ENCODE measurements at regions not wholly inside any gene's neighbourhood (a gene's known extent, or its start where the extent isn't known, plus 50 kb on each side); places are given as distances from the start of the nearest gene placed in this dataset.
"Not testable (repeated sequence)": the region's sequence is repeated elsewhere in the genome, so short reads cannot be mapped to it uniquely, and the experiment has no call there.

- DNase-seq = no peak
Observed at GRCh38 chrX:35625714-35626113, 172.4 kb upstream of the MAGEB16 start.

- no peak for DNase-seq
Observed at GRCh38 chrX:35626124-35626523, 172.0 kb upstream of the MAGEB16 start.

- DNase-seq = not testable (repeated sequence)
Observed at GRCh38 chrX:35635971-35636370, 162.2 kb upstream of the MAGEB16 start.

GRCh38 chrX:35664833-35665232 is 133.3 kb upstream of the MAGEB16 start:
- no peak for DNase-seq

GRCh38 chrX:35665311-35665710 is 132.8 kb upstream of the MAGEB16 start:
- no peak for DNase-seq

GRCh38 chrX:35670889-35671288 is 127.3 kb upstream of the MAGEB16 start:
- peak; percentile 30 for DNase-seq

GRCh38 chrX:35675151-35675550 is 123.0 kb upstream of the MAGEB16 start:
- no peak for DNase-seq

GRCh38 chrX:35680940-35681346 is 117.2 kb upstream of the MAGEB16 start:
- DNase-seq = no peak

- DNase-seq = no peak
Observed at GRCh38 chrX:35682476-35682875, 115.7 kb upstream of the MAGEB16 start.

GRCh38 chrX:35696760-35697234 is 101.3 kb upstream of the MAGEB16 start:
- no peak for DNase-seq

- peak; percentile 98 for DNase-seq
Observed at GRCh38 chrX:35699642-35700041, 98.5 kb upstream of the MAGEB16 start.

GRCh38 chrX:35700121-35700520 is 98.0 kb upstream of the MAGEB16 start:
- DNase-seq = no peak

- DNase-seq = no peak
Observed at GRCh38 chrX:35711281-35711680, 86.9 kb upstream of the MAGEB16 start.

GRCh38 chrX:35722128-35722527 is 76.0 kb upstream of the MAGEB16 start:
- DNase-seq = no peak

- DNase-seq = no peak
Observed at GRCh38 chrX:35726176-35726575, 72.0 kb upstream of the MAGEB16 start.

- DNase-seq = no peak
Observed at GRCh38 chrX:35728481-35728880, 69.7 kb upstream of the MAGEB16 start.

- DNase-seq = no peak
Observed at GRCh38 chrX:35733879-35734278, 64.3 kb upstream of the MAGEB16 start.

- no peak for DNase-seq
Observed at GRCh38 chrX:35741142-35741541, 57.0 kb upstream of the MAGEB16 start.

- DNase-seq = no peak
Observed at GRCh38 chrX:35743331-35743730, 54.8 kb upstream of the MAGEB16 start.

All from MV-4-11 (cell line).